Fibroblast of lung (primary cell): ENCODE measurements at regions not wholly inside any gene's neighbourhood (a gene's known extent, or its start where the extent isn't known, plus 50 kb on each side); places are given as distances from the start of the nearest gene placed in this dataset.

Source experiments
- DNase-seq, 2 donors: peaks; one replicate each; pipeline versions ENCODE4 v3.0.0 to v3.0.0-alpha.2; 2010; ENCODE audit warnings: low read depth in 2 of 2
- H2AFZ ChIP-seq: 2 replicates; pipeline ENCODE4 v1.5.1; 2012; ENCODE audit warnings: low read length, control low read depth, inconsistent platforms
- H3K27ac ChIP-seq: 2 replicates; pipeline ENCODE4 v1.5.1; 2011; ENCODE audit warnings: low read length, control low read depth; ENCODE audit not compliant: insufficient read depth
- H3K27me3 ChIP-seq: 2 replicates; pipeline ENCODE4 v1.5.1; 2011; ENCODE audit warnings: mild to moderate bottlenecking, low read length; ENCODE audit not compliant: control insufficient read depth, insufficient read depth
- H3K36me3 ChIP-seq: 2 replicates; pipeline ENCODE4 v1.5.1; 2011; ENCODE audit warnings: low read length; ENCODE audit not compliant: control insufficient read depth, insufficient read depth
- H3K4me1 ChIP-seq: 2 replicates; pipeline ENCODE4 v1.5.1; 2011; ENCODE audit warnings: low read length; ENCODE audit not compliant: control insufficient read depth, insufficient read depth; ENCODE audit errors: extremely low read depth
- H3K4me2 ChIP-seq: 2 replicates; pipeline ENCODE4 v1.5.1; 2011; ENCODE audit warnings: low read length, control low read depth; ENCODE audit not compliant: insufficient read depth; ENCODE audit errors: extremely low read depth
- H3K4me3 ChIP-seq, 4 experiments: fragments of 200-600 bp in 1 of 4; sonication (generic) in 1 of 4; replicated peaks in 1 of 4; 2 replicates each; pipeline ENCODE4 v1.5.1; 2011 to 2016; ENCODE audit warnings: low read length in 4 of 4, low read depth in 3 of 4, mild to moderate bottlenecking in 3 of 4, control low read depth in 2 of 4, inconsistent platforms in 1 of 4, mixed read lengths in 1 of 4; ENCODE audit not compliant: insufficient read depth in 1 of 4; ENCODE audit errors: control extremely low read depth in 1 of 4
- H3K79me2 ChIP-seq: 2 replicates; pipeline ENCODE4 v1.5.1; 2012; ENCODE audit warnings: mild to moderate bottlenecking, low read length, inconsistent platforms; ENCODE audit not compliant: control insufficient read depth, insufficient read depth
- H3K9ac ChIP-seq: 2 replicates; pipeline ENCODE4 v1.5.1; 2011; ENCODE audit warnings: mild to moderate bottlenecking, low read length, control low read depth; ENCODE audit not compliant: insufficient read depth
- H3K9me3 ChIP-seq: 2 replicates; pipeline ENCODE4 v1.5.1; 2012; ENCODE audit warnings: low read depth, low read length; ENCODE audit not compliant: control insufficient read depth, insufficient read depth
- H4K20me1 ChIP-seq: 2 replicates; pipeline ENCODE4 v1.5.1; 2011; ENCODE audit warnings: low read length; ENCODE audit not compliant: control insufficient read depth, insufficient read depth; ENCODE audit errors: extremely low read depth
- CTCF ChIP-seq, 2 donors: IDR thresholded peaks in 1 of 2; conservative IDR thresholded peaks in 1 of 2; 1 replicate in 1 of 2; 2 replicates in 1 of 2; pipeline ENCODE4 v1.5.1; 2011 to 2012; ENCODE audit warnings: low read length in 2 of 2, control low read depth in 1 of 2, inconsistent platforms in 1 of 2, low read depth in 1 of 2, mild to moderate bottlenecking in 1 of 2
- EZH2 ChIP-seq: IDR thresholded peaks from 2 replicates; pipeline ENCODE4 v1.5.1; 2012; ENCODE audit warnings: low read length, control low read depth, mild to moderate bottlenecking; ENCODE audit errors: missing control alignments

DNA sequence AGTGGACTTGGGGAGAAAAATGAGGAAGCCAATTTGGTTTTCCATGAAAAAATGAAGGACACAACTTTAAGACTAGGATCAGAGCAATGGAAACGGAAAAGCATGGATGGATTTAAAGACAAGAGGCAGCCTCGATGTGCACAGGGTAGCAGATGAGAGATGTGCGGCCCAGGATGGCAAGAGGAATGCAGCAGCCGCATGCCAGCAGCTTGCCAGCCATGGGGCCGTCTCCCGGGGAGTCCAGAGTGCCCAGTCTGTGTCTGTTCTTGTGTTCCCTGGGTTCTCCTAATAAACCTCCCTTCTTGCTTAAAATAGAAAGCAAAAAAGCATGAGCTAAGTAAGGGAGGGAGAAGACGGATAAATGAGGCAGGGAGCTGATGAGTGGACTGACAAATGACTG, 68.0 kb upstream of the IQSEC1 start:
- no peak overlapping the region for H2AFZ ChIP-seq
- H3K27ac ChIP-seq: no peak overlapping the region
- H3K36me3 ChIP-seq: no peaks in the 10 kb centered on the region
- no peak overlapping the region for H3K4me2 ChIP-seq
- no peak for TF ChIP-seq CTCF (conservative IDR thresholded peaks at IDR 0.05 in 1 of 2, IDR thresholded peaks at IDR 0.05 in 1 of 2; ENCODE audit: low read depth in 1 of 2, low read length in 2 of 2)
- no peak for TF ChIP-seq EZH2
- H3K9ac ChIP-seq: no peak overlapping the region
- H4K20me1 ChIP-seq: no peaks in the 10 kb centered on the region
- no peak overlapping the region for H3K4me3 ChIP-seq
- no peaks in the 10 kb centered on the region for H3K27me3 ChIP-seq
- no peaks in the 10 kb centered on the region for H3K4me1 ChIP-seq
- no peaks in the 10 kb centered on the region for H3K79me2 ChIP-seq
- DNase-seq: no peak
- no peaks in the 10 kb centered on the region for H3K9me3 ChIP-seq

DNA sequence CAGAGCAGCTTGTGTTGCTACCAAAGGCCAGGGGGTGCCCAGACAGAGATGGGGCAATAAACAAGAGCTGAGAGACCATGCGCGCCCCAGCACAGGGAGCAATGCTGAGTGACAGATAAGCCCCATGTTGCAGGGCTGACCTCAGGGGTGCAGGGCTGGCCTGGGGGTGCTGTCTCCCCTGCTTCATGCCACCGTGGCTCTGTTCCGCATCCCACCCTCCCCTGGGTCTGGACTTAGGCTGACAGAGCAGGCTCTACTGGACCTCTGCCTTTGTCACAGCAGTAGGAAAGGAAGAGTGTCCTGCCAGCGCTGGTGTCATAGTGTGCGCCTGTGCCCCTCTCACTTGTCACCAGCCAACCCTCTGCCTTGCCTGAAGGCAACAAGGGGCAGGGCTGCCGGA, 67.4 kb upstream of the IQSEC1 start:
- Histone ChIP-seq H2AFZ (no peak overlapping the region), H3K79me2 (no peaks in the 10 kb centered on the region), H3K27me3 (no peaks in the 10 kb centered on the region), H3K36me3 (no peaks in the 10 kb centered on the region), H4K20me1 (no peaks in the 10 kb centered on the region), H3K27ac (no peak overlapping the region), H3K9ac (no peak overlapping the region), H3K4me1 (no peaks in the 10 kb centered on the region), H3K9me3 (no peaks in the 10 kb centered on the region), H3K4me2 (no peak overlapping the region), H3K4me3 (no peak overlapping the region)
- DNase-seq: no peak
- TF ChIP-seq EZH2: no peak

DNA sequence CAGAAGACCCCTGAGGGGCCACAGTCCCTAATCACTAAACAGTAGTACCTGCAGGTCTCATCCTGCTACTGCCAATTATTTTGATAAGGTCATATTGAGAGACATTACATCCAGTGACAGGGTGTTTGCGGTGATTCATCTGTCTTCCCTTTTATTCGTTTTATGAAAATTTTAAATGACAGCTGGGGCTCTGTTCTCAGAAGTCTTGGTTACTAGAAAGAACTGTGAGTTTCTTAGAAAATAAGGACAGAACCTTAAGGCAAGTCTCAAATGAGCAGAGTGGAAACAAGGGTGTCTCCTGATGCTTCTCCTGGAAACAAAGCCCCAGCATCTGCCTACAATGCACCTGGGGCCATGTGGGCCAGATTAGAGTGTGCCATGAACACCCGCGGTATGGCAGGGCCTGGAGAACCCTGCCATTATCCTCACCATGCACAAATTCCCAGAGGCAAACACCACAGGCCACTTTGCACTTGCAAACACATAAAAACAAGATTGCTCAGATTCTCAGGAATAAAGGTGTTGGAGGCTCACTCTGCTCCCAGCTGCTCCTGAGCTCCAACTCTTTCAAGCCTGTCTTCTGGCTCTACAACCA, 66.3 kb upstream of the IQSEC1 start:
- Histone ChIP-seq H3K9ac (no peak overlapping the region), H3K27ac (no peak overlapping the region), H3K4me1 (no peaks in the 10 kb centered on the region), H3K4me3 (no peak overlapping the region), H2AFZ (no peak overlapping the region), H3K79me2 (no peaks in the 10 kb centered on the region), H3K36me3 (no peaks in the 10 kb centered on the region), H4K20me1 (no peaks in the 10 kb centered on the region), H3K9me3 (no peaks in the 10 kb centered on the region), H3K4me2 (no peak overlapping the region), H3K27me3 (no peaks in the 10 kb centered on the region)
- no peak for DNase-seq
- TF ChIP-seq CTCF (conservative IDR thresholded peaks at IDR 0.05 in 1 of 2, IDR thresholded peaks at IDR 0.05 in 1 of 2; ENCODE audit: low read depth in 1 of 2, low read length in 2 of 2) (no peak), EZH2 (no peak)
